GM18507 (cell line): ENCODE measurements at regions not wholly inside any gene's neighbourhood (a gene's known extent, or its start where the extent isn't known, plus 50 kb on each side); places are given as distances from the start of the nearest gene placed in this dataset.

ENCODE experiments used
- DNase-seq: peaks from one replicate; pipeline ENCODE4 v3.0.0; 2011; ENCODE audit warnings: low read depth; ENCODE audit not compliant: insufficient read length; ENCODE audit errors: extremely low spot score
- FAIRE-seq: peaks from 2 replicates; lab custom pipeline; 2011; peaks lifted over from hg19 to GRCh38; lab: Jason Lieb, UNC

DNA sequence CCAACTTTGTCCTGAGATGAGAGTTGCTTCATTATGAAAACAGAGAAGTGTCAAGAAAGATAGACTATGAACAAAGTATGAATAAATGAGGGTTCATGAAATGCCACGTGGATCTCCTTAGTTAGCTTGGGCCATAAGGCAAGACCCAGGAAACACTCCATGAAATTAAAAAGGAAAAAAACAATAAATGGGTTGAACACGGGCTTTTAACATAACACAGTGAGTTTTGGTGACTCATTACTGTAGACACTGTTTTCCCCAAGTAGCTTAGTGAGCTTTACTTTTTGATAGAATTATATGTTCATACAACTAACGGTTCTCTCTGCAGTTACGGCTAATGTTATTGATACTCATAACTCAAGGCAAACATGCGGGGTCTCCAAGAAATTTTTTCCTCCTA lies 265.0 kb downstream of the DHX15 start:
- no peak for DNase-seq
- no peak for FAIRE-seq

DNA sequence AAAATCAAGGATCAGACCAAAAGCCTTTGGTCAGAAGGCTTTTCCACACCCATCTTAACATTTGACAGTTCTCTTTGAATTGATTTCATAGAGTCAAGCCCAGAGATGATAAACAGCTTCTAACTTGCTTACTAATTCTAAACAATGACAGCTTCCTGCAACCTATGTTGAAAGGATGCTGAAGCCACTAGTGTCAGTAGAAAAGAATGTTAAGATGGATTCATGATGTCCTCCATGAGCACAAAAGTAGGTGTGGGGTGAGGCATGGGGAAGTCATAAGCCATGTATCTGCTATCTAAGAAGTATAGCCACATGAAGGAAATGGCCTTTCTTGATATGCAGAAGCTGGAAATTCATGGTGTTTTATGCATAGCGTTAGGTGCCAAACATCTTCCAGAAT lies 269.3 kb downstream of the DHX15 start:
- FAIRE-seq (no peak), DNase-seq (no peak)

DNA sequence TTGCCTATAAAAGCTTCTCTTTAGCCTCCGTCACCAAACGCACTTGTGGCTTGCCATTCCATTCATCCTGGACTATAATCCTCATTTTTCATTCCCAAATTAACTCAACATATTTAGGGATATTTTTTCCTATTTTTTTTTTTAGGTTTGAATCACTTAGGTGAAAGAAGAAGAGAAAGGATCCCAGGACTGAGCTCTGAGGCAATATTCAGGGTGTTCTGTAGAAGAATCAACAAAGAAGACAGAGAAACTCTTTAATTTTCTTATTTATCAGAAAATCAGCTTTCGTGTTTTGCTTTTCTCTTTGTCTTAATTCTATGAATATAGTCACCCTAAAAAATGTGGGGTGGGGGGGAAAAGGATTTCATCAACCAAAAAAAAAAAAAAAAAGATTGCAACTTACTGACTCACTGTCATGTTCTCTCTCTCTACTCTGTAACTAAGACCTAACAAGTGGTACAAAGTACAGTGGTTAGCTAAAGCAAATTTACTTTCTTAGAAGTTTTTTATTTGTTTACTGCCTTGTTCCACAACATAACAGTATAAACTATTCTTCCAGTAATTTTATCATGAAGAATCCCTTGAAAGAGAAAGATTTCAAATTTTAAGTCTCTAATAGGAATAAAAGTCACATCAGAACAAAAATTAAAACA lies 272.0 kb downstream of the DHX15 start:
- DNase-seq, result no peak
- no peak for FAIRE-seq

DNA sequence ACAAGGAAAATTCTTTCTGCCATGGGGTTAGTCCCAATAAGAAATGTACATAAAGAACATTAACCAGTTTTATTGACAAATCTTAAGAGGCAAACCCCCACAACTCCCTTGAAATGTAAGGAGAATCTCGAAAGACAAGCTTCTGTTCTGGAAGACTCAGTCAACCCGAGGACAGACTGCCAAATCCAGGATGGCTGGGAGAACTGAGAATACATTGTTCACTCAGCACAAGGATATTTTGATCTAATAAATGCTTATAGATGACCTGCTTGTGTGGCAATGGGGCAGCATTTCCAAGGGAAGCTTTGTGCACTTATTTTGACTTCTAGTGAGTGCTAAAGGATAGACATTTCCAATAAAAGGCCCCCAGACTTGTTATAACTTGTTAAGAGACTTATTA lies 280.4 kb downstream of the DHX15 start:
- FAIRE-seq, result no peak
- no peak for DNase-seq

DNA sequence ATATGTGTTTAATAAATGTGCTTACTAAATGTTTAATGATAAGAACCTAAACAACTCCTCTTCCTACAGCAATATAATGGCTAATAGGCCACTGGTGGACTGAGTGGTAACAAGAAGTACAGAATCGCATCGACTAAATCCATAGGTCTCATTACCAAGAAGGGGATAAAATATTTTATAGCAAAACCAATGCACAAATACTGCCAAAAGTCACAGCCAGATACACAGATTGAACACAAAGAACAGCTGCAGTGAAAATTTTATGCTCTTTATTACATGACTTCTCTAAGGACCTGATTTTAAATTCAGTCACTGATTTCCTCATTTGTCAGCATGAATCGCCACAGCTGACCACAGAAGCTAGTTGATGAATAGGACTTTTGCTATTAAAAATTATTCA lies 285.4 kb downstream of the DHX15 start:
- DNase-seq, result no peak
- FAIRE-seq, result no peak

DNA sequence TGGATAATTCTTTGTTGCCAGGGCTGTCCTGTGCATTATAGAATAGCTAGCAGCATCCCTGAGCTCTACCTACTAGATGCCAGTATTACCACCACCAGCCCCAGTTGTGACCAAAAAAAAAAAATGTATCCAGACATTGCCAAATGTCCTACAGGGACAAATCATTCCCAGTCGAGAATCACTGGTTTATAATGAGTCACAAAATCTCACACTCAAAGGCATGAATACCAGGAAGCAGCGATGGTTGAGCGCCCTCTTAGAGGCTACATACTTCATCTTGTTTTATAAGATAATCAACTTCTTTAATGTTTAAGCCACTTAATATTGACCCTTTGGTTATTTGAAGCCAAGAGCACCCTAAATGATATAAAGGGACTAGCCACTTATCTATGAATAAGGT lies 297.3 kb downstream of the DHX15 start:
- no peak for DNase-seq

DNA sequence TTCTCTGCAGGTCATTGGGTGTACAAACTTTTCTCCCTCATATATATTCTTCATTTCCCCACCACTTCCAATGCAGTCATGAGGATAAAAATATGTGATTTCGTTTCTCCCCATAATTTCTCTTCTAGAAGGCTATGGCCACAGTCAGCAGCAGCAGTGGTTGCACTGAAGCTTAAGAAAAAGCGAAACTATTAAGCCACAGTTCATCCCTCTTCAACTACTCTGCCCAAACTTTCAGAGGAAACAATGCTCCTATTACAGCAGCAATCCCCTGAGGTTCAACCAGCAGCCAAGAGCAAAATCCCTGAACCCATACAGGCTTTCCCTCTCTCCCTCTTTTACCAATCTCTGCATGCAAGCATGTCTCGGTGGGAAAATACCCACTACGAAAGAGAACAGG lies 298.6 kb downstream of the DHX15 start:
- no peak for DNase-seq
- FAIRE-seq, result no peak

More for the DNA sequence above, 297.3 kb downstream of the DHX15 start:
- FAIRE-seq, result no peak

DNA sequence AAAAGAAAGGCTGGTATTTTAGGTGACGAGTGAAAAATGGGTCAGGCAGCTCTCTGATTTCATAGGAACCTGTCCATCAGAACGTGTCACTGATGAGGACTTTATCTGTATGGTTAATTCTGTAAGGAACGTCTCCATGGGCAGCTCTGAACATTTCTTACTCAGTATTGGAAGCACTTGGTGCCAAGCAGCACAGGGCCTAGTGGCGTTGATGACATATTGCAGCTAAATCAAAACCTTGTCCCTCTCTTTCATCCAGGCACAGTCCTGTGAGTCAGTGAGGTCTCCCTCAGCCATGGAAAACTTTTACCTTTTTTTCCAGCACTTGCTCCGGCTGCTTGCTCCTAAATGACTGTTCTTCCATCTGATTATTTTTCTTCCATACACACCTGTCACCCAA lies 301.9 kb downstream of the DHX15 start:
- DNase-seq, result no peak
- no peak for FAIRE-seq

DNA sequence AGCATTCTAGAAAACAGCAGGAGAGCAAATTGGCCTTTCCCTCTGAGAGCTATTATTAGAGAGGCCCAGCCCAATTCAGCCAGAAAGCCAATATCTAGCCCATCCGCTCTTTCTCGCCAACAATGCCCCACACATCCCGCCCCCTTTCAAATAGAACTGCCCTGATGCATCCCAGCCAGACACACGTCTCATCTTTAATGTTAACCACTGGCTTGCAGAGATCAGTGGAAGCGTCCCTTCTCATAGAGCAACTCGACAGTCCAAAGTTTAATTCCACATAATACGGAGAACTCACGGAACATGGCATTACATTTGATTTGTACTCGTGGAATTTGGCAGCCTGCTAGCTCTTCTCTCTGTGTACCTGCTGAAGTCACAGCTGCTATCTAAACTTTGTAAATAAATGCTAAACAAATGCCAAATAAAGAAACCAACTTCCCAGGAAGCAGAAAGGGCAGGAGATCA lies 304.4 kb downstream of the DHX15 start:
- FAIRE-seq (no peak), DNase-seq (no peak)

DNA sequence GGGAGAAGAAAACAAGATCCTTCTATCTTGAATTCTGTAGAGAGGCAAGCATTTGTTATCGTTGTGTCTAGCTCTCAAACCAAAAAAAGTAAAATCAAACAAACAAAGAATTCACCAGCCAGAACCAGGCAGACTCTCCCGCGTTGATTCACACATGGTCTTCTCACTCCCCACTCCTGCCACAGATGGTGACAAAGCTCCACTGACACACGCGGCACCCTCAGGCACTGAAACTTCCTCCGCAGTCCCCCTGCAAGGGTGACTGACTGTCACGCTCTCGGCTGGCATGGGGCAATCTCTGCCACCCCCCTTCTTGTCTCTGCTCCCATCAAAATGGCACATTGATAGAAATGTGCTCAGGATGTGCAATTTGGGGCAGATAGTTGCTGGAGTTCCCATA lies 304.9 kb downstream of the DHX15 start:
- no peak for FAIRE-seq
- DNase-seq, result no peak

DNA sequence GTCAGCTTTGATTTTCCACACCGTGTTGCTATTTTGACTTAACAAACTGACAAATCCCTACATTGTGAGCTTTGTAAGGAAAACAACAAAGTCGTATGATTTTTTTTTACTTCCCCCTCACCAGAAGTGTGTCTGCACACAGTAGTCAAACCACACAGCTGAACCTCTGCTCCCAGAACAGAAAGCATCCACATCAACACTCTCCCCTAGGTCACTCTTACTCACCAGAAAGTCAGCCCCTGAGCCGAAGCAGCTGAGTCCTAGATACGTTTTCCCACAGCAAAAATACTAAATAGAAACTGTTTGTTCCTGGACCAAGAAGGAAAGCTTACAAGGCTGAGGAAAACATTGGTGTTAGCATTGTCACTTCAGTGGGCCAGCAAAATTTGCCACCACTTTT lies 305.7 kb downstream of the DHX15 start:
- no peak for DNase-seq
- no peak for FAIRE-seq

DNA sequence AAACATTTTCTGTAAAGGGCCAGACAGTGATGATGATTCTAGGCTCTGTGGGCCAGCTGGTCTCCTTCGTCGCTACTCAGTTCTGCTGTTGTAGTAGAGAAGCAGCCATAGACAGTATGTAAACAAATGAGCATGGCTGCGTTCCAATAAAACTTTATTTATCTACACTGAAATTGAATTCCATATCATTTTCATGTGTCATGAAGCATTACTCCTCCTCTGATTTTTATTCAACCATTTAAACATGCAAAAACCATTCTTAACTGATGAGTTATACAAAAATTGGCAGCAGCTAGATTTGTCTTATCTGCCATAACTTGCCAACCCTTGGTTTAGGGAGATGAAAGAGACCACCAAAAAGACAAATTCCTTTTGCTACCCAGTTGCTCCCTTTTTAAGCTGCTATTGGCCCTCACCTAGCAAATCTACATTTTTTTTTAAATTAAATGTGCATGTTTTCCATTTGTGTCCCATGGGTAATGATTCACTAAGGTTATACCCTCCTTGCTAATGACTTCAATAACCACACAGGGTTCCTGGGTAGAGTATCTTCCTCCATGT lies 309.9 kb downstream of the DHX15 start:
- FAIRE-seq, result no peak

DNA sequence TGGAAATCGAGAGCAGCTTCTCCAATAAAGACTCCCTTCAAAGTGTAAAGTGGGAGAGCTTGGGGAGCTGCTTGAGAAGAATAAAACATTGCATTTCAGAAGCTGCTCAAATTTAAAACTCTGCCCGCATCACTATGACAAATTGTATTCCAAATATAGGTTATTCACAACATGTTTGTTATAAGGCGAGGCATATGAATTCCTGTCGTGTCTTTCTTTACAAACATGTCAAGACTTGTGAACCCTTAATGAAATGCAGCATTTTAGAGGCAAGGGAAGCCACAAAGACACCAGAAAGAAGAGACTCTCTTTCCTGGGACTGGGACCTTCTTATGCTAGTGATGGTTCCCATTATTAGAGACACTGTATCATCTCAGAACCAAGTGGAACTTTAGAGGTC lies 311.2 kb downstream of the DHX15 start:
- no peak for FAIRE-seq
- DNase-seq, result no peak

More for the DNA sequence above, 309.9 kb downstream of the DHX15 start:
- DNase-seq, result no peak

DNA sequence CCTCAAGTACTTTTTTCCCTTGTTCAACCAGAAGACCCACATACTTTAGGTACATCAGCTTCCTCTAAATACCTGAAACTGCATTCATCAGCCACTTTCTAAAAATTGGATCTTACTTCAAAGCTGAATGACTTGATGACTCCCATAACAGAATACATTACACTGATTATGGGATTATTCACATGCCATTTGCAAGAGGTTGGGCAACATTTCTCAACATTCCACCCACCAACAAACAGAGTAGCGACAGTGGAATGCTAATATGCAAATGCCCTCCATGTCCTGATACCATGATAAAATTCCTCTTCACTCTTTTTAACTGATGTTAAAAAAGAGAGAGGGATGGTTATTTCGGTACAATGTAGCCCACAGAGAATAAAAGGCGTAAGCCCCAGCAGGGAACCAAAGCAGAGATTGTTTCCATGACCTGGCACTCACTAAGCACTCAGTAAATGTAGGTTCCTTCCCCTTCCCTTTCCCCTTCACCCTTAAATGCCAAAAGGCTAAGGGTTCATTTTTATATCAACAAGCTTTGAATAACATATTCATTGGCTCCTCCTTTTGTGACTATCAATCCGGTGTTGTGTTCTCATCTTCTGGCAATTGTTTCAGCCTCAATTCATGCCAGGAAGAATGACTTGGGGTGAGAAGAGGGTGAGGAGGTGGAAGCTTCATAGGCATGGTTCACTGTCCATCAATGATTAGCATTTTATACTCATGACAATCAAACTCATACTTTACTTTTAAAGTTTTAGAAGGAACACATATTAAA lies 317.2 kb downstream of the DHX15 start:
- FAIRE-seq, result no peak

DNA sequence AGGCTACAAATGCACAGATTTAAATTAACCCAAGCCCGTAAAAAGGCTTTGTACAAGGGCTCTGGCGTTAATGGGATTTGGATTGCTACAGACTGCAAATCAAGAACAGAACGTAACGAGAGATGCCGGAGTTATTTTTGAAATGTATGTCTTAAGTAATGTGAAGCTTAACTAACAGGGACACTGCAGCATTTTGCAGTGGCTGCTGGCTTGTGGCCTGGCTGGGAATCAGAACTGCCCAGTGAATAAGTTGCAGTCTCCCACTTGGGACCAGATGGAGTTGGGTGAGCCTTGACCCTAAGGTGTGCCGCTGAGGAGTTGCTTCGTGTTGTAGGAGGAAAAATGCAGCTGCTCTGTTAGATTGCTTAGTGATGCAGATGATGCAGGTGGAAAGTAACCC lies 318.4 kb downstream of the DHX15 start:
- no peak for FAIRE-seq
- DNase-seq, result no peak

More for the DNA sequence above, 317.2 kb downstream of the DHX15 start:
- DNase-seq, result no peak

DNA sequence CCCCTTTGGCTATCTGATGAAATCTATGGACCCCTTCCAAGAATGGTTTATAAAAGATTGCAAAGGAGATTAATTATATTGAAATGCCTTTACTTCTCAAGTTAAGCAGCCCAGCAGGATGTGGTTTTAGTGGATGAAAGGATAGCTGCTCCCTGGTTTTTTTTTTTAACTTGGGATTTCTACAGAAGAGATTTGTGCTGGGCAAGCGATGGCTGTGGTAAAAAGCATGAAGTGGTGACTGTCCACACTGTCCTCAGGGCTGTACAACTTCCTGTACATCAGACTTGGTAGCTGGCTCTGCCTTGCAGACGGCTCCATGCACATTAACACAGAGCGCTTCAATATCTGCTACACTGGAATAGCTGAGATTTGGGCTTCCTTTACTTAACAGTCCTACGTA lies 321.7 kb downstream of the DHX15 start:
- no peak for DNase-seq

DNA sequence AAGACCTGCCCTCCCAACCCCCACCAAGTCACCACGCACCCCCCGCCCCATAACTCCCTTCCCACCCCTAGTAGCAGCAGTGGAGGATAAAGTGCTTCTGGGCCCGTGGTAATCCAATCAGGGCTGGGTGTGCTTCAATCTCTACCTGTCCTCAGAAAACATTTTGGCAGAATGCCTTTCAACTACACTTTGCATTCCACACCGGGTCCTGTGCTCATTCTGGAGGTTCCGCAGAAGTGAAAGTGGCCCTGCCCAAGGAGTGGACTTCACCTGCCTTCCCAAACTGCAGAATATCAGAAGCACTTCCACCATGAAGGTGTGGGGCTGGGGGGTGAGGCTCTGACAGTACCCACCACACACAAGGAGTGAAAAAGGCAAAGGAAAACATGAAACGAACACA lies 322.3 kb downstream of the DHX15 start:
- no peak for DNase-seq
- no peak for FAIRE-seq

More for the DNA sequence above, 321.7 kb downstream of the DHX15 start:
- no peak for FAIRE-seq

DNA sequence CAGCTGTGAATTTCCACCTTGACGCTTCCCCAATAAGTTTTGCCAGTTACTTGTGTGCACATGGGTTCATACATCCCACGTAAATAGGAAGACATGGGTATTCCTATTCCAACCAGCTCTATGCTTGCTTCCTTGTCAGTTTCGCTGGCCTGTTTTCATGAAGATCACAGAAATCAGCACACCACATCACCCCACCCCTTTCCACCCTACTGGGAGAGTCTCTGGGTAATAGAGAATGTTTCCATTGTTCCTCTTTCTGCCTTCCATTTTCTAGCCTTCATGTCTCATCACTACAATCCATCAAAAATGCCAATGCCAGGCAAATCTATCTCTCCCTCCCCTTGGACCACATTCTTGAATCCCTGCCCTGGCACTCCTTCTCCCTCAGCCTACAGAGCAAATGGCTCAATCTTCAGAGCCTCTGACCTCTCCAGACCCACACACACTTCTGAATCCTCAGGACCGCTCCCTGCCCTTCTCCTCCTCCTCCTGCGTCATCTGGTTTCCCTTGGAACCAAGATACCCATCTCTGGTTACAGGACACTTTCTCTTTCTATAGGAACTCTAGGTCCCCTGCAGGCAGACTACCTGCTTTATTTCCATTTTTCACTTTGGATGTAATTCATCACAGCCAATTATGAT lies 323.3 kb downstream of the DHX15 start:
- DNase-seq, result no peak
- FAIRE-seq, result no peak

DNA sequence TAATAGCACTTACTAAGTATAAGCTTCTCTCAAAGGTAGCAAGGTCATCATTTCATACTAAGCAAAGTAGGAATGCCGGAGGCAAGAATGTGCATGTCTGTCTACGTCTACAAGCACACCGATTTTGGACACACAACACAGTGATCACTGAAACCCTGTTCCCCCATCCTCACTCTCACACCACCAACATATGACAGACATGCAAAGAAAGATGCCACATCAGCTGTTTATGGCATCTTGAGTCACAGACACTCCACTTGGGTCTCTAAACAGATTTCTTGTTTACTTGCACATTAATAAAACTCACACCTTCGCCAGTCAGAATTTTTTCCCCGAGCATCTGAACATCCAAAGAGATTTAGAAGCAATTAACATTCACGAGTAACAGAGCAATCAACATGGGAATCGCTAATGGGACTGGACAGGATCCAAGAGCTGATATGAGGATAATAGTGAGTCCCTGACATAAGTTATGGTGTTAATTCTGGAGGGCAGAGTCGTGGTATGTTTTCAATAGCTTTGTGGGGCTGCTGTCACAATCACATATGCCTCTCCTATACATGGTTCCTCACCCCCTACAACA lies 324.1 kb downstream of the DHX15 start:
- no peak for FAIRE-seq
- DNase-seq, result no peak

DNA sequence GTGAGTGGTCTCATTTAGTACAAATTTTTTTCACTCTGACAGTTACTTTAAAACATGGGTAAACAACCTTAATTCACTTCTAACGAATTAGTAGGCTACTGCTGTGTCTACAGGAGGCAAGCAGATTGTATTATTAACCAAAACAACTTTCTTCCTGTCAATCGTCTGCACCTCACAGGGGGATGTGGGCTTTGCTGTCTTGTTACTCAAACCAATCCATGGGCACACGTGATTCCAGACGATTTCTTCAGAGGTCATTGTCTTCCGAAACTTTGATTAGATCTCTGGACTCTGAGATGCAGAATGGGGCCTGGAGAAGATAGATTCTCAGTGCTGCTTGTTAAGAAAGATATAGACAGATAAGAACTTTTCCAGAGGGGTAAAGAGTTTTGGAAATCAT lies 327.8 kb downstream of the DHX15 start:
- no peak for DNase-seq
- FAIRE-seq, result no peak
